GM21825 (cell line): ENCODE measurements at regions not wholly inside any gene's neighbourhood (a gene's known extent, or its start where the extent isn't known, plus 50 kb on each side); places are given as distances from the start of the nearest gene placed in this dataset.
A peak's percentile ranks its signal among the peaks of the same experiment; 100 is the strongest.

ENCODE experiments used
- ATAC-seq: cut with Tn5 transposase; IDR thresholded peaks from one replicate; pipeline ENCODE4 v1.9.1; 2021; ENCODE audit warnings: mild to moderate bottlenecking, moderate library complexity; ENCODE audit not compliant: unreplicated experiment

- ATAC-seq = no peak
These were observed 164.6 kb downstream of the IGLL1 start for GRCh38 chr22:23415490-23415851.

DNA sequence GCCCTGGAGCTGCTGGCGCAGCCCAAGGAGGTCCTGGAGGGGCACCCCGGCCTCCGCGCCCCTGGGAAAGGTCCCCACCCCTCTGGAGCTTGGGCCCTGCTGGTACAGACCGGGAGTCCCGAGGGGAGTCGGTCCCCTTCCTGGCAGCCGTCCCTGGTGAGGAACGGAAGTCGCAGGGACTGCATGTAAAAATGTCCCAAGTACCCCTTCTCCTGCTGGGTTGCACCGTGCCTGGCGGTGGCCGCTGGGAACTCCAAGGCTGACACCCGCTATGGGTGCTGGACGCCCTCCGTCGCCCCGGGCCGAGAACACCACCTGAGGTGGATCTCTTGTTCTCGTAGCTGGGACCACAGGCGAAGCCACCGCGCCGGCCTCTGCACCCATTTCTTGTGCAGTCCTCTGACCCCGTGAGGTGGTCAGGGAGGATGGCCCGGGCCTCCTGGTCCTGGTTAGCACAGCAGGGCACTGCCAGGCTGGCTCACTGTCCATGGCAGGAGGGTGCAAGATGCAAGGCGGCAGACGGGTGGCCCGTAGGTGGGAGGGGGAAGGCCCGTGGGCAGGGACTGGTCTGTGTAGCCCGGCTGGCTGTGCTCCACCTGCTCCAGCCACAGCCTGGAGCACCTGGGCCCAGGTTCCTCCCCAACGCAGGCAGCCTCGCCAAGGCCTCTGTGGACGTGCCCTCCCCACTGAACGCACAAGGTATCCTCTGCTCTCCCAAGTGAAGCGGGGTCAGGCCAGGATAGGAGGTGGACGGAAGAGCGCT is 165.2 kb downstream of the IGLL1 start:
- ATAC-seq = no peak

GRCh38 chr22:23411739-23412138 is 168.4 kb downstream of the IGLL1 start:
- ATAC-seq = no peak

DNA sequence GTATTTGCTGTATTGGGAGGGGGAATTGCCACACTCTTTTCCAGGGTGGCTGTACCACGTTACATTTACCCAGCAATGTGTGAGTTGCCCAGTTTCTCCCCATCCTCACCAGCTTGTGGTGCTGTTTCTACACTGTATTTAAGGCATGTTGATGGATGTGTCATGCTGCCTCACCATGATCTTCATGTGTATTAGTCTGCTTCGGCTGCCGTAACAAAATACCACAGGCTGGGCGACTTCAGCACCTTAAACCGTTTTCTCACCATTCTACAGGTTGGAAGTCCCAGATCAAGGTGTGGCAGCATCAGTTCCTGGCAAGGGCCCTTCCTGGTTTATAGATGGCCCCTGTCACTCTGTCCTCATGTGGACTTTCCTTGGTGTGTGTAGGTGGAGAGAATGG is 169.7 kb downstream of the IGLL1 start:
- no peak for ATAC-seq

DNA sequence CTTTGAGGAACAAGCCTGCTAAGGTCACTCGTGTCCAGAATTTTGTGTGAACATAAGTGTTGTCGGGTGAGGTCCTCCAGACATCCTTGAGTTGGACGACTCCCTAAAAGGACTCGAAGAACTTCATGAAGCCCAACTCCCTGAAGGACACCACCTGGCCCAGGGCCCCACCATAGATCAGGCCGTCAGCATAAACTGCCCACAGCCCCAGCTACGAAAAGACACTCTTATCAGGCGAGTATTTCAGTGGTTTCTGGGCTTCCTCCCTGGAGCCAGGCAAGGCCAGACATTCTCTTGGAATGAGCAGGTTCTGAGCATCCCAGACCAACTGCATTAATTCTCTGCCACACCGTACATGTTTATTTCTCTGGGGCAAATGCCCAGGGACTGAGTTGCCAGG is 170.1 kb downstream of the IGLL1 start:
- ATAC-seq = no peak

DNA sequence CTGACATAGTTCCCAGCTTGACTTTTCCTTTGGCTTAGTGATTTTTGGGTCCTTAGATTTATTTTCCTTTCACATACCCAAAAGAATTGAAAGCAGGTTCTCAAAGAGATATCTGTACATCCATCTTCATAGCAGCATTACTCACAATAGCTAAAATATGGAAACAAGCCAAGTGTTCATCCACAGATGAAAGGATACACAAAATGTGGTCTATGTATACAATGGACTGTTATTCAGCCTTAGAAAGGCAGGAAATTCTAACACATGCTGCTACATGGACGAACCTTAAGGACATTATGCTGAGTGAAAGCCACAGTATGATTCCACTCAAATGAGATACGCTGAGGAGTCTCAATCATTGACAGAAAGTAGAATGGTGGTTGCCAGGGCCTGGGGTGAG is 171.8 kb downstream of the IGLL1 start:
- ATAC-seq = no peak

GRCh38 chr22:23405366-23405851 is 174.7 kb downstream of the IGLL1 start:
- no peak for ATAC-seq

- no peak for ATAC-seq
These were observed 175.3 kb downstream of the IGLL1 start for GRCh38 chr22:23404689-23405365.

GRCh38 chr22:23403720-23404688 is 176.1 kb downstream of the IGLL1 start:
- ATAC-seq = no peak

GRCh38 chr22:23403152-23403719 is 176.9 kb downstream of the IGLL1 start:
- ATAC-seq = no peak

DNA sequence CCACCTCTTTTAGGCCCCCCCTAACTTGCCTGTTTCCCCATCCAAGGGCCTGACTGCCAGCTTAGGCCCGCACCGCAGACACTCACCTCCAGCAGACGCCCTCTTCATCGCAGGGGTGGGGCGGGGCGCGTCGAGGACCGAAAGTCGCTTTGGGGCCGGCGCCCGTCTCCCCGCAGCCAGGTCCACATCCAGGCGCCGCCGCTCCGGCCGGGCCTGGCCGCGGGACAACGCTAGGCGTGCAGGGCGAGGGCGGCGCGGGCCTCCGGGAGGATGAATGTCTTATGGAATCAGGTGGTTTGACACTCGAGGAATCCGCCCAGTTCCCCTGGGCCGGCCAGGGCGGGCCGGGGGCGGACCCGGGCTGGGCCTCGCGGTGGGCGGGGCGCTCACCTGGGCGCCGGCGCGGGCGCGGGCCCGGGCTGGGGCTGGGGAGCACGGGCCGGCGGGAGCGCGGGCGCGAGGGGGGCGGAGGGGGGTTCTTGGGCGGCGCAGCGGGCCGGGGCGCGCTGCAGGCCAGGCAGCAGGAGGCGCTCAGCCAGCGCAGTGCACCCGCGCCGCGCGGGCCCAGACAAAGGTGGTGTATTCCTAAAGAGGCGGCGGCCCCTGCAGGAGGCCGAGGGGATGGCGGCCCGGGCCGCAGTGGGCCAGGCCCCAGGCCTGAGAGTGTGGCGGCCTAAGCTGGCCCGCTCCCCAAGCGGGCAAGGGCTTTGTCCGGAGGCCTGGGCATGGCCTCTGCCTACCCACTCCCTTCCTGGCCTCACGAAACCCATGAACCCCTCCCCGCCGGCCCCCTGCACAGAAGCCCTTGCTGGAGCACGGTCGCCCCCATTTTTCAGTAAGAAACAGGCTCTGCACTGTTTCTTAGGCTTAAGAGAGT is 177.6 kb downstream of the IGLL1 start:
- peak; percentile 55 for ATAC-seq

DNA sequence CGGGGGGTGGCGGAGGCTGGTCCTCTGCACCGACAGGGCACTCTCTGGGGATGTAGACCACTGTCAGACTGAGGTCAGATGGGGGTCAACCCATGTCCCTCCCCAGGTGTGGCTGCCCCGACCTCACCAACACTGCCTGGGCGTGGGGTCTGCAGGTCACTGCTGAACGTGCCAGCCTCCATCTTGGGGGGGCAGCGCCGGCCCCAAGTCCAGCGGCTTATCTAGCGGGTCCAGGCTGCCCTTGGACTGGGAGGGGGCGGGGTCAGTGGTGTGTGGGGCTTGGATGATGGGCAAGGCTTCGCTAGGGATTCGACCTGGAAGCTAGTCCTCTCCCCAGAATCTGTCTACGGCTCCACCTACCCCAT is 178.2 kb downstream of the IGLL1 start:
- no peak for ATAC-seq

DNA sequence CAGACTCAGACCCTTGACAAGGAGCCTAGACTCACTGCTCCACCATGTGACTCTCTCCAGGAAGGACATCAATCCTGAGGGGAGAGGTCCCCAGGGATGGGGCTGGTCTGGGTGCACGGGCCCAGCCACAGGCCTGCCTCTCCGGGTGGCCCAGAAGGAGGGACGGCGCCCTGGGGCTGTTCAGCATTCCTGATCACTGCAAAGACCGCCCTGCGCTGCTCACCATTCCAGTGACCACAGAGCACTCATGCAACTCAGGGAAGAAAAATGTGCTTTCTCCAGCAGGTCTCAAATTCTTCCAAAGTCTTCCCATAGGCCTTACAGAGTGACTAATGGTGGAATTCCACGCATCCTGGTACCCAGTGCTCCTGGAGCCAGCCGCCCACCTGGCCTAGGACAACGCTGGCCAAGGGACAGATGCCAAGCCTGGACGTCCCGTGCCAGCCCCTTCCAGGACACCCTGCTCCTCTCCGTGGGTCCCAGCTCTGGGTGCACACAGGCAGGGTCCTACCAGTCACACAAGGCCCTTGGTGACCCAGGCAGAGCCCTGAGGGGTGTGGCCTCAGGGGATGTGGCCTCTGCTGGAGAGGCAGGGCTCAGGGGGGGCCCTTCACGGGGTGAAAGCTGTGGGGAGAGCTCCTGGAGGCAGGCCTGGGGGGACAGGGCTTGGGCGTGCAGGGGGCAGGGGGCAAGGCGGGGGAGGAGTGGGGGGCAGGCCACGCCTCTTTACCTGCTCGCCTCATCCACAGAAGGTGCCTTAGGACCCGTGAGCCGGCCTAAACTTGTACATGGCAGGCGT is 178.8 kb downstream of the IGLL1 start:
- no peak for ATAC-seq

DNA sequence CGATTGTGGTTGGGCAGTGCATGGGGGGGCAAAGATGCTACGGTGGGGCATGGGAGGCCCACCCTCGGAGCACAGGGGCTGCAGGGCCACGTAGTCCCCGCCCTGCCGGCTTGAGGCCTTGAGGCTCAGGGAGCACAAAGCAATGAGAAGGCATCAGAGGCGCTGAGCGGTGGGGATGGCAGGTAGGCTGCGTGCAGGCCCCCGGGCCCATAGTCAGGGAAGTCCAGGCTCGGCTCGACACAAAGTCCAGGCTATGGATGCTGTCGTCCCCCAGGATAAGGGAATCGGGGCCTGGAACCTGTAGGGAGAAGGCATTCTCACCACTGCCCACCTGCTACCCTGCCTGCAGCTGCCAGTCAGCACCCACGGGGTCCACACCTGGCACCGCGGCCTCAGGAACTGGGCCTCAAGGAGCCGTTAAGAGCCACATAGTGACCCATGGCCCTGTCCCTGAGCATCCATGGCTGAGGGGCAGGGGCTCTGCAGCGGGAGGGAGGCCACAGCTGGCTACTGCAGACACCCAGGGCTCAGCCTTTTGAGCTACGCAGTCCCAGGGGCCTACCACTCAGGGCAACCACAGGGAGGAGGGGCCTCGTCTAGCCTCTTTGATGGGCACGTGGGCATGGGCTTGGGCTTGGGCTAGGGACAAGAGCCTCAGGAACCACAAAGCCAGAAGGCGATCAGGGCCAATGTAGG is 179.7 kb downstream of the IGLL1 start:
- ATAC-seq = no peak

GRCh38 chr22:23399367-23400285 is 180.5 kb downstream of the IGLL1 start:
- no peak for ATAC-seq

- no peak for ATAC-seq
These were observed 181.3 kb downstream of the IGLL1 start for GRCh38 chr22:23398701-23399366.
